IMR-90 (cell line): ENCODE measurements at regions not wholly inside any gene's neighbourhood (a gene's known extent, or its start where the extent isn't known, plus 50 kb on each side); places are given as distances from the start of the nearest gene placed in this dataset.

ENCODE experiments used
- BHLHE40 ChIP-seq: fragments of 150-350 bp; IDR thresholded peaks from 2 replicates; pipeline ENCODE4 v1.6.1; 2016; ENCODE audit warnings: mild to moderate bottlenecking, low read depth, low read length
- CEBPB ChIP-seq: IDR thresholded peaks from 2 replicates; pipeline ENCODE4 v1.6.1; 2012; ENCODE audit warnings: low read depth, low read length, improper control_type of control experiment
- CTCF ChIP-seq: conservative IDR thresholded peaks from 2 replicates; pipeline ENCODE4 v1.5.1; 2012; ENCODE audit warnings: mild to moderate bottlenecking, low read depth, low read length, improper control_type of control experiment
- ELK1 ChIP-seq: fragments of 150-350 bp; IDR thresholded peaks from 2 replicates; pipeline ENCODE4 v1.6.1; 2016; ENCODE audit warnings: low read depth, mild to moderate bottlenecking, low read length, moderate library complexity, borderline replicate concordance
- FOS ChIP-seq: fragments of 150-350 bp; IDR thresholded peaks from 2 replicates; pipeline ENCODE4 v1.6.1; 2016; ENCODE audit warnings: low read depth, low read length
- MAFK ChIP-seq: IDR thresholded peaks from 2 replicates; pipeline ENCODE4 v1.6.1; 2012; ENCODE audit warnings: low read depth, low read length, improper control_type of control experiment
- MXI1 ChIP-seq: IDR thresholded peaks from 2 replicates; pipeline ENCODE4 v1.6.1; 2012; ENCODE audit warnings: low read depth, mild to moderate bottlenecking, low read length, moderate library complexity, borderline replicate concordance
- POLR2A ChIP-seq: IDR thresholded peaks from 2 replicates; pipeline ENCODE4 v1.6.1; 2012; ENCODE audit warnings: mild to moderate bottlenecking, low read depth, low read length
- RAD21 ChIP-seq: IDR thresholded peaks from 2 replicates; pipeline ENCODE4 v1.6.1; 2012; ENCODE audit warnings: low read length, improper control_type of control experiment
- SMC3 ChIP-seq: fragments of 150-350 bp; IDR thresholded peaks from 2 replicates; pipeline ENCODE4 v1.6.1; 2016; ENCODE audit warnings: low read depth, mild to moderate bottlenecking, antibody characterized with exemption, low read length, moderate library complexity
- USF2 ChIP-seq: fragments of 150-350 bp; IDR thresholded peaks from 2 replicates; pipeline ENCODE4 v1.6.1; 2017; ENCODE audit warnings: mild to moderate bottlenecking, antibody characterized with exemption, low read length, low read depth

- no peak for TF ChIP-seq FOS
- TF ChIP-seq POLR2A = no peak
- no peak for TF ChIP-seq RAD21
- no peak for TF ChIP-seq CTCF
- TF ChIP-seq BHLHE40 = no peak
- no peak for TF ChIP-seq USF2
- TF ChIP-seq CEBPB = no peak
- TF ChIP-seq SMC3 = no peak
- TF ChIP-seq MAFK = no peak
- no peak for TF ChIP-seq MXI1
- TF ChIP-seq ELK1 = no peak
Measured at GRCh38 chr6:84583784-84584183, 180.6 kb downstream of the TBX18 start.
